SH-SY5Y (cell line): ENCODE measurements at regions not wholly inside any gene's neighbourhood (a gene's known extent, or its start where the extent isn't known, plus 50 kb on each side); places are given as distances from the start of the nearest gene placed in this dataset.

Experiments used
- GATA2 ChIP-seq: IDR thresholded peaks from 2 replicates; pipeline ENCODE4 v1.6.1; 2011; ENCODE audit warnings: mild to moderate bottlenecking, low read depth, low read length
- GATA3 ChIP-seq: IDR thresholded peaks from 2 replicates; pipeline ENCODE4 v1.6.1; 2011; ENCODE audit warnings: low read depth, mild to moderate bottlenecking, low read length, moderate library complexity

DNA sequence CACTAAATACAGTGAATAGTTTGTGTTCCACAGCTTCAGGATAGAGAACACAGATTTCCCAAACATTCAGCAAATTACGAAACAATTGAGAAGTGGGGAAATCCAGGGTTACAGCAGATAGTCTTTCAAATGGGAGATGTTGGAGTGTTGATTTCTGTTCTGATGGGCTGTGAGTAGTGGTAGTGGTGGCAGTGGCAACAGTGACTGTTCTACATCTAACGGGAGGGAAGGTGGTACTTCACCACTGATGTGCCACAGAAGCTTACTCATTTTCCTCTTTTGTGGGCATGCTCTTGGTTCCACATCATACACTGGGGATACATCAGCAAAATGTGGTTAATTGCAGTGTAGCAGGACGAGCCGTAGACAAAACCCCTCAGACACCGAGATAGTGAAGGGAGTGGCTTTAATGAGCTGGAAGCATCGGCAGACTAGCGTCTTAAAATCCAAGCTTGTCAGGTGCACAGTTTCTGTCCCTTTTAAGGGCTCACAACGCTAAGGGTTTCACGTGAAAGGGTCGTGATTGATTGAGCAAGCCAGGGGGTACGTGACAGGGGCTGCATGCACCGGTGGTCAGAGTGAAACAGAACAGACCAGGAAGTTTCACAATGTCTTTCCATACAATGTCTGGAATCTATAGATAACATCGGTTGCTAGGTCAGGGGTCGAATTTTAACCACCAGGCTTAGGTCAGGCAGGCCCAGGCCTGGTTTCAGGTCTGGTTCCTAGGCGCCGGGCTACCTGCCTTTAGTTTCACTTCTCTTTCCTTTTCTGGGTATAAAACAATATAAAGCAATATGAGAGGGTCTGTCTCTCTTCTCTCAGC lies 330.6 kb upstream of the FBXO33 start:
- TF ChIP-seq GATA2: no peak
- no peak for TF ChIP-seq GATA3

DNA sequence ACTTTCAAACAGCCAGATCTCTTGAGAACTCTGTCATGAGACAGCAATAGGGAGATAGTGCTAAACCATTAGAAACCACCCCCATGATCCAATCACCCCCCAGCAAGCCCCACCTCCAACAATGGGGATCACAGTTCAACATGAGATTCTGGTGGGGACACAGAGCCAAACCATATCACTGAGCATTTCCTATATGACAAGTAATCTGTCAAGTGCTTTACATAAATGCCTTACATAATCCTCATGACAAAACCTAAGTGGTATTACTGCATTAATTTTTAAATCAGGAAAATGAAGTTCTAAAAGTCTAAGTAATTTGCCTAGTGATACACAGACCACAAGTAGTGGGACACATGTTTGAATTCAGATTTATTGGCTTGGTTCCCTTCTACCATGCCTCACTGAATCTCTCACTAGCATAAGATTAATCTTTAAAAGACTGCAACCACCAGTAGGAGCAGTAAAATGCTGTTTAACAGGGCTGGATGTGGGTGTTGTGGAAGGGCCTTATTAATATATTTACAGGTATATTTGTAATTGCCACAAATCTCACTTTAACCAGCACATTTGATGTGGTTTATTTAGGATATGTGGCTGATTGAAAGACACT lies 323.1 kb upstream of the FBXO33 start:
- no peak for TF ChIP-seq GATA3
- no peak for TF ChIP-seq GATA2

DNA sequence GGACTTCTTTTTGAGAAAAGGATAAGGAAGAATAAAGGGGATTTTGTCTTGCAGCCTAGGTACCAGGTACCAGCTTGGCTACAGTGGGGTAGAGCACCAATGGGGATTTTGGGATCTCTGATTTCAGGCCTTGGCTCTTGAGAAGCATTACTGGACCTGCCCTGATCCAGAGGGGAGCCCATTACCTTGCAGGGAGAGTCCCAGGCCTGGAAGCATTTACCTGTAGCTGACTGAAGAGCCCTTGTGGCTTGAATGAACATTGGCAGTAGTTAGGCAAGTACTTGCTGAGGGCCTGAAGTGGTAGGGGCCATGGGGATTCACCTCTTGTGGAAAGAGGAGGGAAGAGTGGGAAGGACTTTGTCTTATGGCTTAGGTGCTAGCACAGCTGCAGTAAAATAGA lies 308.2 kb upstream of the FBXO33 start:
- TF ChIP-seq GATA3 (no peak), GATA2 (no peak)

DNA sequence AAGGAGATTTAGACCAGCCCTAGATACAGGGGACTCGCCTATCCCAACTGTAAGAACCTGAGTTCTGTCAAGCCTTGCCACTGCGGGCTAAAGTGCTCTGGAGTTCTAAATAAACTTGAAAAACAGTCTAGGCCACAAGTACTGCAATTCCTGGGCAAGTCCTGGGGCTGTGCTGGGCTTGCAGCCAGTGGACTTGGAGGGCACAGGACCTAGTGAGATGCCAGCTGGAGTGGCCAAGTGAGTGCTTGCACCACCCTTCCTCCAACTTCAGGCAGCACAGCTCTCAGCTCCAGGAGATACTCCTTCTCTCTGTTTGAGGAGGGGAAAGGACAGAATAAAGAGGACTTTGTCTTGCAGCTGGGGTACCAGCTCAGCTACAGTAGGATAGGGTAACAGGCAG lies 307.6 kb upstream of the FBXO33 start:
- TF ChIP-seq GATA3 (no peak), GATA2 (no peak)

DNA sequence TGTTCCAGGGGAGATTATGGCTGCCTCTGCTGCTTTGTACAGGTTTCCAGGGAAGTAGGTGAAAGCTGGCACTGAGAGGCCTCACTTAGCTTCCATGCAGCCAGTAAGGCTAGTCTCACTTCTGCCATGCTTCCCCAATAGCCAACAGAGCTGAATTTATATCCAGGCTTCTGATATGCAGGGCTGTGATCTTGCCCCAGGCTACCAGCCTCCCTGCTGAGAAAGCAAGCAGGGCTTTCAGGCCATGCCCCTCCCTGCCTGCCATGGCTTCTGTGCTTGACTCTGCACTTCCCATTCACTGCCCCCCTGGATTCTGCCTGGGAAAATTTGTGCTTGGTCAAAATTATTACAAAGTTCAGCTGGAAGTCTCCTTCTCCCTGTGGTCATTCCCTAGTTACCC lies 302.1 kb upstream of the FBXO33 start:
- TF ChIP-seq GATA2: no peak
- no peak for TF ChIP-seq GATA3

DNA sequence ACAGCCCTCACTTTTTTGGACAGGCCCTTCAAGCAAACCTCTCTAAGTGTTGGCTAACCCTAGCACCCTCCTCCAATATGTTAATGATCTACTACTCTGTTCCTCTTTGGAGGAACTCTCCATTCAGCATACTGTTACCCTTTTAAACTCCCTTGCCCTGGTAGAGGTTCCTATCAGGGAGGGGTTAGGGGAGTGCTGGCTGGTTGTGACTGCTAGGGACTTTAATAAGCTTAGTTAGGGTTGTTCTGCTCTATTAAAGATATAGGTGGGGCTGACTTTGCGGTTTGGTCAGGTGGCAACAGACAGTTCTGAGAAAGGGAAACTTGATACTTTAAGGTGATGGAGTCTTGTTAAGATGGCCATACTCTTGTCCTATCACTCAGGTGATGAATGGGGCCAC lies 301.5 kb upstream of the FBXO33 start:
- TF ChIP-seq GATA2: no peak
- TF ChIP-seq GATA3: no peak

DNA sequence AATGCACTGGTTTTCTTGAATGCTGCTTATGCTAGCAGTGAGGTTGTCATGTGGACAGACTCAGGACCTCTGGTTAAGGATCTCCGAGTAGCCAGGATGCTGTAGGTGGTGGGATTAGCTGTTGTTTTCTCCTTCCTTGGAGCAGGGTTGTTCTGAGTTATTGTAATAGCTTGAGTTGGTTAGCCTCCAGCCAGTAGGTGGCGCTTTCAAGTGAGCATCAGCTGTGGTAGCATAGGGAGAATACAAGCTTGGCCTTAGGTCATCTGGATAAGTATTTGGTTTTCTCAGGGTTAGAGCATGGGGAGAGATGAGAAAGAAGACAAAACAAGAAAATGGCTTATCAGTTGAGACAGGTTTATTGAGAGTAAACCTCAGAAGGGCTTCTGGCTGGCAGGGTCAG lies 299.7 kb upstream of the FBXO33 start:
- TF ChIP-seq GATA2: no peak
- TF ChIP-seq GATA3: no peak

DNA sequence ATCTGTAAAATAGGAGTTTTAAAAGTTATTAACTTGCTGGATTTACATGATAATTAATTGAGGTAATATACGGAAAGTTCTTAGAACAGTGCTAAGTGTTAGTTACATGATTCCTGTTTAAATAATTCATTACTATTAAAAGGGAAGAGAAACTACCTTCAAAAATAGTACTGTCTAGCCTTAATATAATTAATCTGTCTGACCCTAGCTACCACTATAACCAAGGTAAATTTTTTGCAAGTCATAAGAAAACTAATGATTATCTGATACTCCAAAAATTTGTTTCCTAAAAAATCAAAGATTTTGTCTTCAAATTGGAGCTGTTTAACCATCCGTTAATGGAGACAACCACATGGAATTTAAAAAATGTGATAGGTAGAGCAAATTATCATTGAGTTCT lies 294.3 kb upstream of the FBXO33 start:
- TF ChIP-seq GATA2 (no peak), GATA3 (no peak)

DNA sequence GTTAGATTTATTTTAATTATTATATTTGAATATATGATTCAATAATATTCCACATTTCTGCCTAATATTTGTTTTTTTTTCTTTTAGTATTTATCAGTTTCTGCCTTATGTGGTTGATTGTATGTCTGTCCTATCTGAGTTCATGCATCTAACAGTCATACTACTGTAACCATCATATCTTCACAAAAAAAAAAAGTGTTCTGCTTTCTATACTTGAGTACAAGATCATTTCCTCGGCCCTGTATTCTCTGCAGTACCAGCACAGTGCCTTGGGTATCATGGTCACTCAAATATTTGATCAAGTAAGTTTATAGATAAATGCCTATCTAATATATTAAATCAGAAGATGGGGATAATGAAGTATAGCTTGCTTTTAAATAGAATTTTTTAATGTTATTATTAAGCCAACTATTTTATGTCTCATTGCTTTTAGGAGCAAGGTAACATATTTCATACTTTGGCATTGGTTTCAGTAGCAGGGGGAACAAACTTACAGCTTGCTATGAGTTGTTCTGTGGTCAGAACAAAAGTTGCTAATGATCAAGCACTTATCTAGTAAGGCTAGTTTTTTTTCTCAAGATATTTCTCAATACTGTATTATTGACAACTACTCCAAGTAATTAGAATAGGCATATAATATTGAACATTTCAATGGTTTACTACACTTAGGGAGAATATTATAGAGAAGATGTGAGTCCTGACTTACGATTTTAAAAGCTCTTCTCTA lies 290.5 kb upstream of the FBXO33 start:
- TF ChIP-seq GATA3 (no peak), GATA2 (no peak)

DNA sequence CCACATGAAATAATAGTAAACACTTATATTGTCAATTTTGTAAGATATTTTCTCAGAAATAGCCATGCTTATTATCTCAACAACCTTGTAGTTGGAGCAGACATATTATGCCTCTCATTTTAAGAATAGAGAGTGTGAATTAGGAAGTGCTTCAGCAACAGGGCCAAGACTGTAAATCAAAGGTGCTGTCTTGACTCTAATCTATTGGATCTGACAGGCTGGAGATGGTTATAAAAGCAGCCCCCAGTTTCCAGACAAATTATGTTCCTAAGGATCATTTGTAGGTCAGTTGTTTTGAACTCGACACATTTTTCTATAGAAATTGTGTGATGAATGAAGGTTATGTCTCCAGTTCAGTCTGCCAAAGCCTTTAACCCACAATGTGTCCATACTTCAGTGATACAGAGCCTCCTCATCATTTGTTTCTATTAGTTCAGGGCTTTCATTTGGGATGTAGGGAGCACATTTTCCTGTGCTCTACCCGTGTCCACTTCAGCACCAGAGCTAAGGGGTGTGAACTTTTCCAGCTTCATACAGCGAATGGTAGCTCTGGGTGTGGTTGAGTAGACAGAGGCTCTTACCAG lies 284.8 kb upstream of the FBXO33 start:
- TF ChIP-seq GATA2 (no peak), GATA3 (no peak)

DNA sequence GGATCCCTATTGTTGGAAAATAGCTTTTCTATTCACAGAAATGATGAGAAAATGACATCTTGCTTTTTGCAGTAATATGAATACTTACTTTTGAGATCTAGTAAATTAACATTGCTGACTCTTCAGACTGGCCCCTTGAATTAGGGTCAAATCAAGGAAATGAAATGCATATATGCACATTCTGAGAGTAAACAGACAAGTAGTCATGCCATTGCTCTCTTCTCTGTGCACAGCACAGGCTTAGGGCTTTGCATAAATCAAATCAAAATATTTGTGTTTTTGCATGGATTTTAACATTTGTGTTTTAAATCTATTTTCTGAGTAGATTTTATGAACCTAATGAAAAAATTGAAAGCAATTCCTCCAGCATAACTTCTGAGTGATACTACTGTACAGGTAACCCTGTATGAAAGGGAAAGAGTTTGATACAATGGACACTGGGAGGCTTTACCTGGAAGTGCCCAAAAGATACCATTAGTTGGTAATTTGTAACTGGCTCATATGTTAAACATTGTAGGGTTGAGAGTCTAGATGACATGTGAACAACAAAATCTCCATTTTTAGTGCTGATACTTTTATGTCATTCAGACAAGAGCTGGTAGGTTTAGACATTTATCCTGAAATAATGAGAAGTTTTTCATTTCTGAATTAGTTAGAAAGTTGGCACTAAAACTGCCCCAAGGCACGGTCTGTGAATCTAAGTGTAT lies 280.2 kb upstream of the FBXO33 start:
- TF ChIP-seq GATA3 (no peak), GATA2 (no peak)

DNA sequence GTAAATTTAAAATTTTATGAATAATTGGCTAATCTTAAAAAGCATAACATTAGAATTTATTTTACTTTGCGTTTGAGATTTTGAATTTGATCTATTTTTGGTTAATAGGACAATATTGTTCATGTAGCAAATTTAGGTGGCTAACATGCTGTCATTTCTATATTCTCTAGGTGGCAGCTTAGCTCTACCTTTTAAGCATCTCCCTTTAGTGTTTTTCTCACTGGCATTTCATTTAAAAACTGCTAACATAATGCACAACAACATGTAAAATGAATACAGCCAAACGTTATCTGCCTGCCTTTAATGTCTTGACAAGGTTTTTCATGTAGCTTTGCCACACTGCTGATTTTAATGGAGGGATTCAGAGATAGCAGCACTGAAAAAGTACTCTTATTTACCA lies 272.4 kb upstream of the FBXO33 start:
- TF ChIP-seq GATA2: no peak
- TF ChIP-seq GATA3: no peak

DNA sequence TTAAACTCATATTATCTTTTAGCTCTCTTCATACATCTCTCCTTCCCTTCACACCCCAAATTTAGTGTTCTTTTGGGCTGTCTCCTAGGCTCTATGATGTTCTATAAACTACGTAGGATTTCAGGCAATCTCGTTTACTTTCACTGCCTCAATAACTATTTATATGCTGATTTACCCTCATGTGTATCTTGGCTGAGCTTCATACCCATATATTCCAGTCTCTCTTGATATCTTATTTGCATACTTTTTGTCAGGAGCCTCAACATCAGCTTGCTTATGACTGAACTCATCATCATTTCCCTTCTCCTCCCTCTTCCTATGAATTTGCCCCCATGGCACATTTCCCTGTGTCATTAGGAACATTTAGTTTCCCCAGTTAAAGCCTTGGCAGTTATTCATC lies 262.1 kb upstream of the FBXO33 start:
- TF ChIP-seq GATA2: no peak
- TF ChIP-seq GATA3: no peak

DNA sequence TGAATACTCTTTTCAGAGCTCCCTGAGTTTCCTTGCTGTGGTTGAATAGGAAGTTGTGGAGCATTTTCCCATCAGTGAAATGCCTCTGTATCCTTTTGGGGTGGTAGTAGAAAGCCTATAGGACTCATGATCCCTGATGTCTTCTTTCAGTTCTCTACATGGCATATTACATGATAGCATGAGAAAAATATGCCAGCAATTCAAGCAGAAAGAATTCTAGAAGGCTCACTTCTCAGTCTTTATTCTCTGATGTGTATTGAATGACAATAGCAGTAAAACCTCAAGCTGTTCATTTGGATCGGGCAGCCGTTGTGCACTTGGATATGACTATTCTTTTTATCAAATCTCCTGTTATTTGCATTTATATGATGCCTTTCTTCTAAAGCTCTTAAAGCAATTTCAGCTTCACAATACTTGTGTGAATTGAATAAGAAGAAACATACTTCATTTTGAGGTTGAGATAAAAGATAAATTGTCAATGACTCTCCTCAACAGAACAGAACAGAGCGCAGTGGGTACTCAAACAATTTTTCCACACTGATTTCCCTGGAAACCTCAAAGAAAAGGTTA lies 251.5 kb upstream of the FBXO33 start:
- TF ChIP-seq GATA2: no peak
- no peak for TF ChIP-seq GATA3

DNA sequence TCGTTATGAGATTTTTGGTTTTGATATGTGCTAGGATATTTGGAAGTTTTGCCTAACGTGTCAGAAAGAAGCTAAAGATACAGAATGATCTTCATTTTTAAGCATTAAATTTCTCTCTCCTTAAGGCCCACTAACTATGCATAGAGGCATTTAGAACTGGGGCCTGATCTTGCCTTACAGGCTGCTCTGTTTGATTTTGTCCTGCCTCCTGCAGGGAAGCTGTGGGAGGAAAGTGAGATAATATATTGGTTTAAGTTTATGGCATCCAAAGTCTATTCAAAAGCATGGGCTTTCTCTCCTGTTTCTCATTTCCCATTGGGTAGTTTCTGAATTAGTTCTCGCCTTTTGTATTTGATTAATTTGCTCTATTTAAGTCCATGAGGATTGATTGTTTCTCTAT lies 250.3 kb upstream of the FBXO33 start:
- TF ChIP-seq GATA2 (no peak), GATA3 (no peak)
